ENCODE measurements at regions not wholly inside any gene's neighbourhood (a gene's known extent, or its start where the extent isn't known, plus 50 kb on each side); places are given as distances from the start of the nearest gene placed in this dataset.

DNA sequence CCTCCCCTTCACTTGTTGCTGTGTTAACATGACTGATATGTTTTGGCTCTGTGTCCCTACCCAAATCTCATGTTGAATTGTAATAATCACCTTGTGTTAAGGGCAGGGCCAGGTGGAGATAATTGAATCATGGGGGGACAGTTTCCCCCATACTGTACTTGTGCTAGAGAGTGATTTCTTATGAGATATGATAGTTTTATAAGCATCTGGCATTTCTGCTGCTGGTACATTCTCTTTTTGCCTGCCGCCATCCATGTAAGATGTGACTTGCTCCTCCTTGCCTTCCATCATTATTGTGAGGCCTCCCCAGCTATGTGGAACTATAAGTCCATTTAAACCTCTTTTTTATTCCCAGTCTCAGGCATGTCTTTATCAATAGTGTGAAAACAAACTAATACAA, 185.0 kb downstream of the TBX18 start:
- TF ChIP-seq, protein P1, sequence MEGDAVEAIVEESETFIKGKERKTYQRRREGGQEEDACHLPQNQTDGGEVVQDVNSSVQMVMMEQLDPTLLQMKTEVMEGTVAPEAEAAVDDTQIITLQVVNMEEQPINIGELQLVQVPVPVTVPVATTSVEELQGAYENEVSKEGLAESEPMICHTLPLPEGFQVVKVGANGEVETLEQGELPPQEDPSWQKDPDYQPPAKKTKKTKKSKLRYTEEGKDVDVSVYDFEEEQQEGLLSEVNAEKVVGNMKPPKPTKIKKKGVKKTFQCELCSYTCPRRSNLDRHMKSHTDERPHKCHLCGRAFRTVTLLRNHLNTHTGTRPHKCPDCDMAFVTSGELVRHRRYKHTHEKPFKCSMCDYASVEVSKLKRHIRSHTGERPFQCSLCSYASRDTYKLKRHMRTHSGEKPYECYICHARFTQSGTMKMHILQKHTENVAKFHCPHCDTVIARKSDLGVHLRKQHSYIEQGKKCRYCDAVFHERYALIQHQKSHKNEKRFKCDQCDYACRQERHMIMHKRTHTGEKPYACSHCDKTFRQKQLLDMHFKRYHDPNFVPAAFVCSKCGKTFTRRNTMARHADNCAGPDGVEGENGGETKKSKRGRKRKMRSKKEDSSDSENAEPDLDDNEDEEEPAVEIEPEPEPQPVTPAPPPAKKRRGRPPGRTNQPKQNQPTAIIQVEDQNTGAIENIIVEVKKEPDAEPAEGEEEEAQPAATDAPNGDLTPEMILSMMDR (IDR thresholded peaks at IDR 0.05; ENCODE audit: low read depth, low read length, poor library complexity, severe bottlenecking): no peak
- no peak for TF ChIP-seq EZH2phosphoT487 (IDR thresholded peaks at IDR 0.05; ENCODE audit: borderline replicate concordance, low read length)
